Liver (tissue), 3 donors: ENCODE measurements at regions not wholly inside any gene's neighbourhood (a gene's known extent, or its start where the extent isn't known, plus 50 kb on each side); places are given as distances from the start of the nearest gene placed in this dataset.

Source experiments
- CTCF ChIP-seq: fragments of 150-350 bp; IDR thresholded peaks from 2 replicates; pipeline ENCODE4 v1.5.1; 2017; ENCODE audit warnings: improper control_type of control experiment, low read depth, low read length; ENCODE audit not compliant: missing input control
- FOXA1 ChIP-seq: IDR thresholded peaks from 2 replicates; pipeline ENCODE4 v1.6.1; 2016; ENCODE audit warnings: antibody characterized with exemption
- GABPA ChIP-seq, 2 donors: IDR thresholded peaks in 1 of 2; conservative IDR thresholded peaks in 1 of 2; 2 replicates each; pipeline ENCODE4 v1.6.1; 2016; ENCODE audit warnings: antibody characterized with exemption in 2 of 2, mild to moderate bottlenecking in 1 of 2, moderate library complexity in 1 of 2
- JUND ChIP-seq, 2 donors: IDR thresholded peaks; 2 replicates each; pipeline ENCODE4 v1.6.1; 2016; ENCODE audit warnings: antibody characterized with exemption in 2 of 2
- REST ChIP-seq: IDR thresholded peaks from 2 replicates; pipeline ENCODE4 v1.6.1; 2016; ENCODE audit warnings: antibody characterized with exemption, mild to moderate bottlenecking
- SP1 ChIP-seq: IDR thresholded peaks from 2 replicates; pipeline ENCODE4 v1.6.1; 2018; ENCODE audit warnings: antibody characterized with exemption, mild to moderate bottlenecking
- TAF1 ChIP-seq: conservative IDR thresholded peaks from 2 replicates; pipeline ENCODE4 v1.6.1; 2016; ENCODE audit warnings: antibody characterized with exemption, mild to moderate bottlenecking
- donor health status: healthy.
- donor health status: healthy.

DNA sequence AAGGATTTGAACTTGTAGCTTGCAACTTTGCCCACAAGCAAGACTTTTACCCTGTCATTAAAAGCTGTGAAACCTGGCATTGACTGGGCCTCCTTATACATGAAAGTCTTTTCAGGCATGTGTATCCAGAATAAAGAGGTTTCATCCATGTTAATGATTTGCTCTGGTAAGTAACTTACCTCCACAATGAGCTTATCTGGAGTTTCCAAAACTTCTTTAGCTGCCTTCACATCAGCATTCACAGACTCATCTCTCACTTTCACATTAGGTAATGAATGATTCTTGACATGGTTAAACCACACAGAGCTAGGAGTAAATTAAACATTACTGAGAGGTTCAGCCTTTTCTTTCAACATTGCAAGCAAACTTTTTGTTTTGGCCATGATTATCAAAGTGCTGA is 234.4 kb upstream of the CLEC14A start:
- no peak for TF ChIP-seq JUND (IDR thresholded peaks at IDR 0.05)
- TF ChIP-seq CTCF, result no peak
- TF ChIP-seq REST, result no peak
- TF ChIP-seq SP1, result no peak
- TF ChIP-seq FOXA1, result no peak
- no peak for TF ChIP-seq GABPA (IDR thresholded peaks at IDR 0.05 in 1 of 2, conservative IDR thresholded peaks at IDR 0.05 in 1 of 2)
- no peak for TF ChIP-seq TAF1
